KMS-11 (cell line): ENCODE measurements at regions not wholly inside any gene's neighbourhood (a gene's known extent, or its start where the extent isn't known, plus 50 kb on each side); places are given as distances from the start of the nearest gene placed in this dataset.
"Not testable (repeated sequence)": the region's sequence is repeated elsewhere in the genome, so short reads cannot be mapped to it uniquely, and the experiment has no call there.

Experiments
- H2AFZ ChIP-seq: fragments of 200-600 bp; sonication (generic); 2 replicates; pipeline ENCODE4 v1.6.1; 2016; ENCODE audit warnings: antibody characterized with exemption, mixed run types, low read depth
- H3K27ac ChIP-seq: fragments of 200-600 bp; sonication (generic); 2 replicates; pipeline ENCODE4 v1.6.1; 2016; ENCODE audit warnings: mild to moderate bottlenecking, mixed run types
- H3K27me3 ChIP-seq: fragments of 200-600 bp; sonication (generic); 2 replicates; pipeline ENCODE4 v1.6.1; 2017; ENCODE audit warnings: mild to moderate bottlenecking, low read depth, mixed run types, moderate library complexity; ENCODE audit not compliant: insufficient read depth
- H3K36me3 ChIP-seq: fragments of 200-600 bp; sonication (generic); 2 replicates; pipeline ENCODE4 v1.6.1; 2017; ENCODE audit warnings: mild to moderate bottlenecking, mixed run types; ENCODE audit not compliant: insufficient read depth
- H3K4me1 ChIP-seq: fragments of 200-600 bp; sonication (generic); 2 replicates; pipeline ENCODE4 v1.6.1; 2016; ENCODE audit warnings: mild to moderate bottlenecking, low read depth, mixed run types; ENCODE audit not compliant: poor library complexity, severe bottlenecking
- H3K4me2 ChIP-seq: fragments of 200-600 bp; sonication (generic); 2 replicates; pipeline ENCODE4 v1.7.0; 2016; ENCODE audit warnings: mild to moderate bottlenecking, mixed run types
- H3K4me3 ChIP-seq: fragments of 200-600 bp; sonication (generic); IDR thresholded peaks from 2 replicates; pipeline ENCODE4 v1.6.1; 2017; ENCODE audit warnings: low read depth, low read length, mixed read lengths; ENCODE audit not compliant: insufficient read depth
- H3K79me2 ChIP-seq: fragments of 200-600 bp; sonication (generic); 2 replicates; pipeline ENCODE4 v1.6.1; 2016; ENCODE audit warnings: low read depth, mixed run types; ENCODE audit not compliant: insufficient read depth
- H3K9ac ChIP-seq: fragments of 200-600 bp; sonication (generic); 2 replicates; pipeline ENCODE4 v1.6.1; 2016; ENCODE audit warnings: mild to moderate bottlenecking, mixed run types
- H4K20me1 ChIP-seq: fragments of 200-600 bp; sonication (generic); 2 replicates; pipeline ENCODE4 v1.6.1; 2016; ENCODE audit warnings: mild to moderate bottlenecking, mixed run types; ENCODE audit not compliant: insufficient read depth
- CTCF ChIP-seq: fragments of 200-600 bp; sonication (generic); conservative IDR thresholded peaks from 2 replicates; pipeline ENCODE4 v1.6.1; 2017; ENCODE audit warnings: low read depth, mild to moderate bottlenecking, antibody characterized with exemption, low read length, moderate library complexity, mixed read lengths

GRCh38 chrX:112218388-112218787 is 135.8 kb upstream of the TRPC5 start:
- Histone ChIP-seq H3K27me3 (no peaks in the 10 kb centered on the region), H3K4me2 (no peak overlapping the region), H3K4me3 (no peak overlapping the region), H4K20me1 (no peaks in the 10 kb centered on the region), H3K4me1 (no peaks in the 10 kb centered on the region), H3K9ac (no peak overlapping the region), H2AFZ (no peak overlapping the region), H3K79me2 (no peaks in the 10 kb centered on the region), H3K27ac (no peak overlapping the region), H3K36me3 (no peaks in the 10 kb centered on the region)
- TF ChIP-seq CTCF: no peak

GRCh38 chrX:112211459-112211858 is 128.9 kb upstream of the TRPC5 start:
- Histone ChIP-seq H3K27ac (no peak overlapping the region), H3K4me1 (no peaks in the 10 kb centered on the region), H3K4me2 (no peak overlapping the region), H3K4me3 (no peak overlapping the region), H3K27me3 (no peaks in the 10 kb centered on the region), H3K9ac (no peak overlapping the region), H3K36me3 (no peaks in the 10 kb centered on the region), H2AFZ (no peak overlapping the region), H3K79me2 (no peaks in the 10 kb centered on the region), H4K20me1 (no peaks in the 10 kb centered on the region)
- TF ChIP-seq CTCF: no peak

GRCh38 chrX:112197840-112198239 is 115.3 kb upstream of the TRPC5 start:
- no peak for TF ChIP-seq CTCF
- H3K79me2 ChIP-seq: no peaks in the 10 kb centered on the region
- no peaks in the 10 kb centered on the region for H3K36me3 ChIP-seq
- H3K9ac ChIP-seq: no peak overlapping the region
- no peak overlapping the region for H3K27ac ChIP-seq
- no peaks in the 10 kb centered on the region for H4K20me1 ChIP-seq
- no peak overlapping the region for H3K4me3 ChIP-seq
- no peak overlapping the region for H2AFZ ChIP-seq
- H3K27me3 ChIP-seq: no peaks in the 10 kb centered on the region
- no peaks in the 10 kb centered on the region for H3K4me1 ChIP-seq
- no peak overlapping the region for H3K4me2 ChIP-seq

- Histone ChIP-seq H3K9ac (no peak overlapping the region), H3K4me2 (no peak overlapping the region), H3K27ac (no peak overlapping the region), H3K27me3 (no peaks in the 10 kb centered on the region), H4K20me1 (no peaks in the 10 kb centered on the region), H3K36me3 (no peaks in the 10 kb centered on the region), H2AFZ (no peak overlapping the region), H3K4me3 (no peak overlapping the region), H3K79me2 (no peaks in the 10 kb centered on the region), H3K4me1 (no peaks in the 10 kb centered on the region)
- no peak for TF ChIP-seq CTCF
These were observed 108.1 kb upstream of the TRPC5 start for GRCh38 chrX:112190646-112191045.

- not testable (repeated sequence) for H4K20me1 ChIP-seq, H3K9ac ChIP-seq, H2AFZ ChIP-seq, H3K4me2 ChIP-seq, H3K27me3 ChIP-seq, H3K27ac ChIP-seq, H3K36me3 ChIP-seq, H3K4me3 ChIP-seq, H3K4me1 ChIP-seq, H3K79me2 ChIP-seq
These were observed 98.8 kb upstream of the TRPC5 start for GRCh38 chrX:112181361-112181760.
